ENCODE measurements at regions not wholly inside any gene's neighbourhood (a gene's known extent, or its start where the extent isn't known, plus 50 kb on each side); places are given as distances from the start of the nearest gene placed in this dataset.

DNA sequence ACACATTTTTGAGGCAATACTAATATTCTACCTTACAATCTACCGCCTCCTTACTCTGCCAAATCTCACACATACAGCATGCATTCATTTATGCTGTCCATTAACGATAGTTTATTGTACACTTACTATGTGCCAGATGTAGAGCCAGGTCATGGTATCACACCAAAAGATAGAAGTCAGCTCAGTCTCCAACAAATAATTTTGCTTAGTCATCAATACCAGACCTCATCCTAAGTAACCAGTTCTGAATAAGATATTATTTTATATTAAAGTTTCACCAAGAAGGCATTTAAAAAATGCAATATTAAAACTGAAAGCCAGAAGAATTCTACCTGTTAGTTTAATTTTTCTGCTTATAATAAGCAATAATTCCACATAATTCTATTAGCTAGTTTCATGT lies 60.6 kb upstream of the TTC29 start:
- H3K4me3 Mint-ChIP-seq: no peak overlapping the region
- H3K27me3 Mint-ChIP-seq (ENCODE audit: low read depth): no peaks in the 10 kb centered on the region
- H3K9me3 Mint-ChIP-seq: no peaks in the 10 kb centered on the region
- DNase-seq (ENCODE audit: low spot score): no peak
- no peak overlapping the region for H3K27ac Mint-ChIP-seq
- peaks cover 59% of the 10 kb centered on the region for H3K4me1 Mint-ChIP-seq
- no peaks in the 10 kb centered on the region for H3K36me3 Mint-ChIP-seq
- ChIA-PET POLR2A (no interaction called here), CTCF (interaction anchor here (1.2 to 2.7 kb wide), 2 partner anchors 13 to 60 kb away, joined by 4 to 9 read pairs; partner anchors contain the start of gene TTC29)
- TF ChIP-seq JUN (CRISPR knock-in tag; IDR thresholded peaks at IDR 0.05) (no peak), ZNF671 (CRISPR knock-in tag; IDR thresholded peaks at IDR 0.05) (no peak), E2F1 (CRISPR knock-in tag; IDR thresholded peaks at IDR 0.05) (no peak), ZNF423 (CRISPR knock-in tag; IDR thresholded peaks at IDR 0.05) (no peak), ZBTB21 (CRISPR knock-in tag; IDR thresholded peaks at IDR 0.05; ENCODE audit: borderline replicate concordance) (no peak), RELA (CRISPR knock-in tag; IDR thresholded peaks at IDR 0.05; ENCODE audit: borderline replicate concordance) (no peak), HMGXB4 (CRISPR knock-in tag; IDR thresholded peaks at IDR 0.05) (no peak)
- TF ChIP-seq, protein P1, sequence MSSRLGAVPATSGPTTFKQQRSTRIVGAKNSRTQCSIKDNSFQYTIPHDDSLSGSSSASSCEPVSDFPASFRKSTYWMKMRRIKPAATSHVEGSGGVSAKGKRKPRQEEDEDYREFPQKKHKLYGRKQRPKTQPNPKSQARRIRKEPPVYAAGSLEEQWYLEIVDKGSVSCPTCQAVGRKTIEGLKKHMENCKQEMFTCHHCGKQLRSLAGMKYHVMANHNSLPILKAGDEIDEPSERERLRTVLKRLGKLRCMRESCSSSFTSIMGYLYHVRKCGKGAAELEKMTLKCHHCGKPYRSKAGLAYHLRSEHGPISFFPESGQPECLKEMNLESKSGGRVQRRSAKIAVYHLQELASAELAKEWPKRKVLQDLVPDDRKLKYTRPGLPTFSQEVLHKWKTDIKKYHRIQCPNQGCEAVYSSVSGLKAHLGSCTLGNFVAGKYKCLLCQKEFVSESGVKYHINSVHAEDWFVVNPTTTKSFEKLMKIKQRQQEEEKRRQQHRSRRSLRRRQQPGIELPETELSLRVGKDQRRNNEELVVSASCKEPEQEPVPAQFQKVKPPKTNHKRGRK (CRISPR knock-in tag; IDR thresholded peaks at IDR 0.05; ENCODE audit: borderline replicate concordance): no peak
- TF ChIP-seq, protein P2, sequence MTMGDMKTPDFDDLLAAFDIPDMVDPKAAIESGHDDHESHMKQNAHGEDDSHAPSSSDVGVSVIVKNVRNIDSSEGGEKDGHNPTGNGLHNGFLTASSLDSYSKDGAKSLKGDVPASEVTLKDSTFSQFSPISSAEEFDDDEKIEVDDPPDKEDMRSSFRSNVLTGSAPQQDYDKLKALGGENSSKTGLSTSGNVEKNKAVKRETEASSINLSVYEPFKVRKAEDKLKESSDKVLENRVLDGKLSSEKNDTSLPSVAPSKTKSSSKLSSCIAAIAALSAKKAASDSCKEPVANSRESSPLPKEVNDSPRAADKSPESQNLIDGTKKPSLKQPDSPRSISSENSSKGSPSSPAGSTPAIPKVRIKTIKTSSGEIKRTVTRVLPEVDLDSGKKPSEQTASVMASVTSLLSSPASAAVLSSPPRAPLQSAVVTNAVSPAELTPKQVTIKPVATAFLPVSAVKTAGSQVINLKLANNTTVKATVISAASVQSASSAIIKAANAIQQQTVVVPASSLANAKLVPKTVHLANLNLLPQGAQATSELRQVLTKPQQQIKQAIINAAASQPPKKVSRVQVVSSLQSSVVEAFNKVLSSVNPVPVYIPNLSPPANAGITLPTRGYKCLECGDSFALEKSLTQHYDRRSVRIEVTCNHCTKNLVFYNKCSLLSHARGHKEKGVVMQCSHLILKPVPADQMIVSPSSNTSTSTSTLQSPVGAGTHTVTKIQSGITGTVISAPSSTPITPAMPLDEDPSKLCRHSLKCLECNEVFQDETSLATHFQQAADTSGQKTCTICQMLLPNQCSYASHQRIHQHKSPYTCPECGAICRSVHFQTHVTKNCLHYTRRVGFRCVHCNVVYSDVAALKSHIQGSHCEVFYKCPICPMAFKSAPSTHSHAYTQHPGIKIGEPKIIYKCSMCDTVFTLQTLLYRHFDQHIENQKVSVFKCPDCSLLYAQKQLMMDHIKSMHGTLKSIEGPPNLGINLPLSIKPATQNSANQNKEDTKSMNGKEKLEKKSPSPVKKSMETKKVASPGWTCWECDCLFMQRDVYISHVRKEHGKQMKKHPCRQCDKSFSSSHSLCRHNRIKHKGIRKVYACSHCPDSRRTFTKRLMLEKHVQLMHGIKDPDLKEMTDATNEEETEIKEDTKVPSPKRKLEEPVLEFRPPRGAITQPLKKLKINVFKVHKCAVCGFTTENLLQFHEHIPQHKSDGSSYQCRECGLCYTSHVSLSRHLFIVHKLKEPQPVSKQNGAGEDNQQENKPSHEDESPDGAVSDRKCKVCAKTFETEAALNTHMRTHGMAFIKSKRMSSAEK (CRISPR knock-in tag; IDR thresholded peaks at IDR 0.05; ENCODE audit: borderline replicate concordance): no peak
- TF ChIP-seq, protein P3, sequence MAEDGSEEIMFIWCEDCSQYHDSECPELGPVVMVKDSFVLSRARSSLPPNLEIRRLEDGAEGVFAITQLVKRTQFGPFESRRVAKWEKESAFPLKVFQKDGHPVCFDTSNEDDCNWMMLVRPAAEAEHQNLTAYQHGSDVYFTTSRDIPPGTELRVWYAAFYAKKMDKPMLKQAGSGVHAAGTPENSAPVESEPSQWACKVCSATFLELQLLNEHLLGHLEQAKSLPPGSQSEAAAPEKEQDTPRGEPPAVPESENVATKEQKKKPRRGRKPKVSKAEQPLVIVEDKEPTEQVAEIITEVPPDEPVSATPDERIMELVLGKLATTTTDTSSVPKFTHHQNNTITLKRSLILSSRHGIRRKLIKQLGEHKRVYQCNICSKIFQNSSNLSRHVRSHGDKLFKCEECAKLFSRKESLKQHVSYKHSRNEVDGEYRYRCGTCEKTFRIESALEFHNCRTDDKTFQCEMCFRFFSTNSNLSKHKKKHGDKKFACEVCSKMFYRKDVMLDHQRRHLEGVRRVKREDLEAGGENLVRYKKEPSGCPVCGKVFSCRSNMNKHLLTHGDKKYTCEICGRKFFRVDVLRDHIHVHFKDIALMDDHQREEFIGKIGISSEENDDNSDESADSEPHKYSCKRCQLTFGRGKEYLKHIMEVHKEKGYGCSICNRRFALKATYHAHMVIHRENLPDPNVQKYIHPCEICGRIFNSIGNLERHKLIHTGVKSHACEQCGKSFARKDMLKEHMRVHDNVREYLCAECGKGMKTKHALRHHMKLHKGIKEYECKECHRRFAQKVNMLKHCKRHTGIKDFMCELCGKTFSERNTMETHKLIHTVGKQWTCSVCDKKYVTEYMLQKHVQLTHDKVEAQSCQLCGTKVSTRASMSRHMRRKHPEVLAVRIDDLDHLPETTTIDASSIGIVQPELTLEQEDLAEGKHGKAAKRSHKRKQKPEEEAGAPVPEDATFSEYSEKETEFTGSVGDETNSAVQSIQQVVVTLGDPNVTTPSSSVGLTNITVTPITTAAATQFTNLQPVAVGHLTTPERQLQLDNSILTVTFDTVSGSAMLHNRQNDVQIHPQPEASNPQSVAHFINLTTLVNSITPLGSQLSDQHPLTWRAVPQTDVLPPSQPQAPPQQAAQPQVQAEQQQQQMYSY (CRISPR knock-in tag; IDR thresholded peaks at IDR 0.05): no peak
- no peak for ATAC-seq

DNA sequence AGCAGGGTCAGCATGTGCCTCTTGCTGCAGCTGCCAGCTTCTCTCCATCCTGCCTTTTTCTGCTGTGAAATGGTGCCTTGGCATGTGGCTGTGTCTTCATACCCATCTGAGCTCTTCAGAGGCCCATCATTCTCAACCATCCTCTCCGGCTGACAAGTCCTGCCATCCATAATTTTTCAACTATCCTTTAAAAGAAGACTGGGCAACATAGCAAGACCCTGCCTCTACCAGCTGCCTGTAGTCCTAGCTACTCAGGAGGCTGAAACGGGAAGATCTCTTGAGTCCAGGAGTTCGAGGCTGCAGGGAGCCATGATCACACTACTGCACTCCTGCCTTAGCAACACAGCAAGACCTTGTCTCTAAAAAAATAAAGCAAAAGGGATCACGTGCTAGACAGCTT lies 64.2 kb upstream of the TTC29 start:
- ChIA-PET CTCF (interaction anchor here (0.7 to 2.3 kb wide), 3 partner anchors 9 to 607 kb away, joined by 3 to 8 read pairs (median 7); partner anchors contain the start of gene TMEM184C), POLR2A (no interaction called here)
- H3K27me3 Mint-ChIP-seq (ENCODE audit: low read depth): no peaks in the 10 kb centered on the region

More for the DNA sequence above, 64.2 kb upstream of the TTC29 start:
- DNase-seq (ENCODE audit: low spot score) (no peak), ATAC-seq (no peak)
- no peaks in the 10 kb centered on the region for H3K9me3 Mint-ChIP-seq
- H3K4me1 Mint-ChIP-seq: peaks cover 49% of the 10 kb centered on the region
- H3K4me3 Mint-ChIP-seq: no peak overlapping the region
- H3K27ac Mint-ChIP-seq: no peak overlapping the region
- TF ChIP-seq TP53 (CRISPR knock-in tag; IDR thresholded peaks at IDR 0.05): no peak
- TF ChIP-seq AR (CRISPR knock-in tag; IDR thresholded peaks at IDR 0.05): no peak
- no peak for TF ChIP-seq USF1 (CRISPR knock-in tag; IDR thresholded peaks at IDR 0.05)
- TF ChIP-seq TEAD4 (CRISPR knock-in tag; IDR thresholded peaks at IDR 0.05): no peak
- TF ChIP-seq, protein P4, sequence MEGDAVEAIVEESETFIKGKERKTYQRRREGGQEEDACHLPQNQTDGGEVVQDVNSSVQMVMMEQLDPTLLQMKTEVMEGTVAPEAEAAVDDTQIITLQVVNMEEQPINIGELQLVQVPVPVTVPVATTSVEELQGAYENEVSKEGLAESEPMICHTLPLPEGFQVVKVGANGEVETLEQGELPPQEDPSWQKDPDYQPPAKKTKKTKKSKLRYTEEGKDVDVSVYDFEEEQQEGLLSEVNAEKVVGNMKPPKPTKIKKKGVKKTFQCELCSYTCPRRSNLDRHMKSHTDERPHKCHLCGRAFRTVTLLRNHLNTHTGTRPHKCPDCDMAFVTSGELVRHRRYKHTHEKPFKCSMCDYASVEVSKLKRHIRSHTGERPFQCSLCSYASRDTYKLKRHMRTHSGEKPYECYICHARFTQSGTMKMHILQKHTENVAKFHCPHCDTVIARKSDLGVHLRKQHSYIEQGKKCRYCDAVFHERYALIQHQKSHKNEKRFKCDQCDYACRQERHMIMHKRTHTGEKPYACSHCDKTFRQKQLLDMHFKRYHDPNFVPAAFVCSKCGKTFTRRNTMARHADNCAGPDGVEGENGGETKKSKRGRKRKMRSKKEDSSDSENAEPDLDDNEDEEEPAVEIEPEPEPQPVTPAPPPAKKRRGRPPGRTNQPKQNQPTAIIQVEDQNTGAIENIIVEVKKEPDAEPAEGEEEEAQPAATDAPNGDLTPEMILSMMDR (IDR thresholded peaks at IDR 0.05): no peak
- TF ChIP-seq ZNF121 (CRISPR knock-in tag; IDR thresholded peaks at IDR 0.05): peak; percentile 90
- H3K36me3 Mint-ChIP-seq: no peaks in the 10 kb centered on the region

All from WTC11 (cell line).